Adrenal gland (tissue), 9 donors: ENCODE measurements at regions not wholly inside any gene's neighbourhood (a gene's known extent, or its start where the extent isn't known, plus 50 kb on each side); places are given as distances from the start of the nearest gene placed in this dataset.

Experiments
- DNase-seq, 7 donors: peaks; one replicate each; pipeline ENCODE4 v3.0.0-alpha.2; 2019 to 2020
- H3K27ac ChIP-seq, 5 donors: fragments of 200-600 bp; sonication (generic) in 4 of 5; 1 replicate in 3 of 5; 2 replicates in 2 of 5; pipeline versions ENCODE4 v1.5.1 to v1.8.0; 2016 to 2020; ENCODE audit warnings: mild to moderate bottlenecking in 1 of 5
- H3K27me3 ChIP-seq: fragments of 200-600 bp; 2 replicates; pipeline ENCODE4 v1.8.0; 2021
- H3K36me3 ChIP-seq, 2 donors: fragments of 200-600 bp; replicated peaks in 1 of 2; 1 replicate in 1 of 2; 2 replicates in 1 of 2; pipeline versions ENCODE4 v1.5.1 to v1.8.0; 2018 to 2022
- H3K4me1 ChIP-seq, 2 donors: fragments of 200-600 bp; replicated peaks in 1 of 2; 1 replicate in 1 of 2; 2 replicates in 1 of 2; pipeline versions ENCODE4 v1.5.1 to v1.8.0; 2018 to 2021
- H3K4me3 ChIP-seq, 4 donors: fragments of 200-600 bp; sonication (generic) in 3 of 4; one replicate each; pipeline ENCODE4 v1.5.1; 2016 to 2018
- H3K9me3 ChIP-seq, 3 donors: fragments of 200-600 bp; sonication (generic) in 1 of 3; replicated peaks in 1 of 3; 1 replicate in 2 of 3; 2 replicates in 1 of 3; pipeline versions ENCODE4 v1.5.1 to v1.8.0; 2016 to 2021
- POLR2A ChIP-seq, 2 donors: fragments of 450-650 bp; IDR thresholded peaks; one replicate each; pipeline ENCODE4 v1.6.1; 2017; ENCODE audit warnings: antibody characterized with exemption in 2 of 2, mild to moderate bottlenecking in 2 of 2, moderate library complexity in 1 of 2
- WGBS, 4 donors: extraction: QIAGEN DNeasy Blood & Tissue Kit in 2 of 4; methylation state at CpG; one replicate each; pipeline versions ENCODE4 v1.1.5 to v1.1.7; 2013 to 2017; 5-methylcytosine and 5-hydroxymethylcytosine counted together
- intact Hi-C, 2 donors: fragments of 100-400 bp; cut with DNase I; formaldehyde crosslinking; loops; one replicate each; pipeline versions ENCODE4 v1.14.1 to v1.15.0; 2022 to 2023
- TF ChIP-seq, protein P1 (sequence below), 6 experiments: fragments of 450-650 bp in 4 of 6; fragments of 200-600 bp in 2 of 6; sonication (generic) in 1 of 6; IDR thresholded peaks; 1 replicate in 5 of 6; 2 replicates in 1 of 6; pipeline versions ENCODE4 v1.5.1 to v1.8.0; 2016 to 2021; ENCODE audit warnings: antibody characterized with exemption in 6 of 6, mild to moderate bottlenecking in 2 of 6, moderate library complexity in 1 of 6
- donor health status: healthy with polysubstance abuse.
- donor health status: Bipolar disorder and iron deficiency.
- donor health status: DM: yes; HTN: yes; CAD: no.
- donor health status: DM: no; HTN: no; CAD: no.
- donor health status: DM: no; HTN: no; CAD: no.

- H3K36me3 ChIP-seq: no peaks in the 10 kb centered on the region
- H3K27me3 ChIP-seq: no peaks in the 10 kb centered on the region
- H3K4me1 ChIP-seq: no peaks in the 10 kb centered on the region
- 81 to 86% (median 83%) methylated on average over 2 of the region's 2 CpGs for WGBS, 4 donors
- no peaks in the 10 kb centered on the region for H3K9me3 ChIP-seq
- intact Hi-C loops: no loop called here
- no peak overlapping the region for H3K27ac ChIP-seq
- TF ChIP-seq POLR2A (IDR thresholded peaks at IDR 0.05): no peak
- TF ChIP-seq, protein P1, sequence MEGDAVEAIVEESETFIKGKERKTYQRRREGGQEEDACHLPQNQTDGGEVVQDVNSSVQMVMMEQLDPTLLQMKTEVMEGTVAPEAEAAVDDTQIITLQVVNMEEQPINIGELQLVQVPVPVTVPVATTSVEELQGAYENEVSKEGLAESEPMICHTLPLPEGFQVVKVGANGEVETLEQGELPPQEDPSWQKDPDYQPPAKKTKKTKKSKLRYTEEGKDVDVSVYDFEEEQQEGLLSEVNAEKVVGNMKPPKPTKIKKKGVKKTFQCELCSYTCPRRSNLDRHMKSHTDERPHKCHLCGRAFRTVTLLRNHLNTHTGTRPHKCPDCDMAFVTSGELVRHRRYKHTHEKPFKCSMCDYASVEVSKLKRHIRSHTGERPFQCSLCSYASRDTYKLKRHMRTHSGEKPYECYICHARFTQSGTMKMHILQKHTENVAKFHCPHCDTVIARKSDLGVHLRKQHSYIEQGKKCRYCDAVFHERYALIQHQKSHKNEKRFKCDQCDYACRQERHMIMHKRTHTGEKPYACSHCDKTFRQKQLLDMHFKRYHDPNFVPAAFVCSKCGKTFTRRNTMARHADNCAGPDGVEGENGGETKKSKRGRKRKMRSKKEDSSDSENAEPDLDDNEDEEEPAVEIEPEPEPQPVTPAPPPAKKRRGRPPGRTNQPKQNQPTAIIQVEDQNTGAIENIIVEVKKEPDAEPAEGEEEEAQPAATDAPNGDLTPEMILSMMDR (IDR thresholded peaks at IDR 0.05): no peak
- no peak for DNase-seq
- H3K4me3 ChIP-seq: no peak overlapping the region
Measured at GRCh38 chr7:69130396-69130795, 467.9 kb upstream of the AUTS2 start.

DNA sequence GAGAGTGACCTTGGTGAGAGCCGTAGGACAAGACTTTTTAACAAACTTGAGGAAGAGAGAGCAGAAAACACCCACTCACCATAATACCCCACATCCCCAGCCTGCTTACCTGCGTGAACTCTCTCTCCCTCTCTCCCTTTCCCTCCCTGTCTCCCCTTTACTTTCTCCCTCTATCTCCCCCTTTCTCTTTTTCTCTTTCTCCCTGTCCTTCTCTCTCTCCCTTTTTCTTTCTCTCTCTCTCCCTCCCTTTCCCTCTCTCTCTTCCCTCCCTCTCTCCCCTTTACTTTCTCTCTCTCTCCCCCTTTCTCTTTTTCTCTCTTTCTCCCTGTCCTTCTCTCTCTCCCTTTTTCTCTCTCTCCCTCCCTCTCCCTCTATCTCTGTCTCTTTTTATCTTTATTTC lies 464.0 kb upstream of the AUTS2 start:
- Histone ChIP-seq H3K4me1 (no peaks in the 10 kb centered on the region), H3K27me3 (no peaks in the 10 kb centered on the region), H3K9me3 (peaks cover 0 to 6% (median 0%) of the 10 kb centered on the region in 3 donors), H3K4me3 (no peak overlapping the region), H3K27ac (no peak overlapping the region), H3K36me3 (no peaks in the 10 kb centered on the region)
- DNase-seq: no peak
- intact Hi-C loops: no loop called here
- TF ChIP-seq, protein P1 (IDR thresholded peaks at IDR 0.05): no peak
- no peak for TF ChIP-seq POLR2A (IDR thresholded peaks at IDR 0.05)
- WGBS, 4 donors: 62 to 77% (median 64%) methylated on average over 2 of the region's 2 CpGs

DNA sequence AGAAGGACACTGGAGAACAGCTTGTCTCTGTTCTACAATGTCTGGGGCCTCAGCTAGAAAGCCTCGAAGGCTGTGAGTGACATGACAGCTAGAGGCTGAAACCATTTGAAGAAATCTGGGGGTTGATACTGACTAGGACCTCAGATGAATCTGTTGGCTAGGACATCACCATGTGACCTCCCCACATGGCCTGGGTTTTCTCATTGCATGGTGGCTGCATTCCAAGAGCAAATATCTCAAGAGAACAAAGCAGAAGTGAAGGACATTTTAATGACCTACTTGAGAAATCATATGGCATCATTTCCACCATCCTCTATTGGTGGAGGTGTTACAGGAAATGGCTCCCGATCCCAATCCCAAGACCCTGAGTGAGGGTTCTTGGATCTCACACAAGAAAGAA lies 450.6 kb upstream of the AUTS2 start:
- intact Hi-C loops: no loop called here
- no peaks in the 10 kb centered on the region for H3K27me3 ChIP-seq
- no peaks in the 10 kb centered on the region for H3K9me3 ChIP-seq
- DNase-seq: no peak
- no peak overlapping the region for H3K4me3 ChIP-seq
- H3K36me3 ChIP-seq: no peaks in the 10 kb centered on the region
- no peak for TF ChIP-seq POLR2A (IDR thresholded peaks at IDR 0.05)
- TF ChIP-seq, protein P1 (IDR thresholded peaks at IDR 0.05): no peak
- no peak overlapping the region for H3K27ac ChIP-seq
- H3K4me1 ChIP-seq: no peaks in the 10 kb centered on the region
- WGBS, 4 donors: 68 to 79% (median 72%) methylated on average over 2 of the region's 2 CpGs

DNA sequence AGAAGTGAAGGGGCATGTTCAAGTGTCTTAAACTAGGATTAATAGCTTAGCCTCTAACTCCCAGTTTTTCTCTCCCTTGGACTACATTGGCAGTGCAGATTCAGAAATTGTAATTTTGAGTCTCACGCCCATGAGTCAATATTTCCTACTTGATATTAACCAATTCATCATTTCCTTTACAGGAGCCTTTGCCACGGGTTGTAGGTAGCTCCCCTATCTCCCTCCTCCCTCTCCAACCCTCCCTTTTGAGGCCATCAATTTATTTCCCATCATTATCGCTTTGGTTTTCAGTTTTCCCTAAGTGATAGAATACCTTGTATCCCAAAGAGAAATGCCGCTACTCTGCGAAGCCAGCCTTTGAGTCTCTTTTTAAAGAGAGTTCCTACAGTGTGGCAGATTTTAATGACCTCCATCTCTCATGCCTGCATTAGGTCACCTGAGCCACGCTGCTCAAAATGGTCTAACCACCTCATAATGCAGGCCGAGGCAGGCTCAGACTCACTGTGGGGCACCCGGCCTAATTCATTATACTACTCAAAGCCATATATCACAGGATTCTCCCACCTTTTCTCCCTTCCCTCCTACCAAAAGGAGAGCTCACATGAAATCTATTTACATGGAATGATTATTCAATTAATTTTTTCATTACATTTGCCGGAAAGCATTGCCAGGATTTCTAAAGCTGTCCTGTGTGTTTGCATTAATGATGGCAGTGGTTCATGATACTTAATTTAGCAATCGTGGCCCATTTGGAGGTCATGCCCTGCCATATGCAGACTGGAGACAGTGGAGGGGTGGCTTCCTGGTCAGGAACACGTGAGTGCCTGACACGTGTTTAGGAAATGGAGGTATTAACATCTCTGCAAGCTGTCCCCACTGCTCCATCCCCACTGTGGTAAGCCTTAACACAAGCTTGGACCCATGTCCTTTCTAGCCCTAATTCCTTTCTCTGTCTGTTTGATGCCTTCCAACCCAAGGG lies 448.2 kb upstream of the AUTS2 start:
- Histone ChIP-seq H3K4me1 (no peaks in the 10 kb centered on the region), H3K36me3 (no peaks in the 10 kb centered on the region), H3K27me3 (no peaks in the 10 kb centered on the region), H3K9me3 (no peaks in the 10 kb centered on the region), H3K27ac (no peak overlapping the region), H3K4me3 (no peak overlapping the region)
- DNase-seq: no peak
- 80 to 91% (median 86%) methylated on average over 12 of the region's 12 CpGs for WGBS, 4 donors
- intact Hi-C loops: no loop called here
- TF ChIP-seq, protein P1 (IDR thresholded peaks at IDR 0.05): no peak
- TF ChIP-seq POLR2A (IDR thresholded peaks at IDR 0.05): no peak
